GM12892 (cell line): ENCODE measurements at regions not wholly inside any gene's neighbourhood (a gene's known extent, or its start where the extent isn't known, plus 50 kb on each side); places are given as distances from the start of the nearest gene placed in this dataset.

Experiments
- POLR2A ChIP-seq: IDR thresholded peaks from 2 replicates; pipeline ENCODE4 v1.6.1; 2011; ENCODE audit warnings: low read depth, low read length, control low read depth
- POLR2AphosphoS5 ChIP-seq: IDR thresholded peaks from 2 replicates; pipeline ENCODE4 v1.6.1; 2011; ENCODE audit warnings: low read depth, low read length, control low read depth
- TAF1 ChIP-seq: IDR thresholded peaks from 2 replicates; pipeline ENCODE4 v1.6.1; 2011; ENCODE audit warnings: low read depth, mild to moderate bottlenecking, control low read depth, low read length, borderline replicate concordance

GRCh38 chr4:164343472-164343976 lies 410.4 kb upstream of the SMIM31 start:
- no peak for TF ChIP-seq POLR2A
- no peak for TF ChIP-seq POLR2AphosphoS5
- no peak for TF ChIP-seq TAF1
